Keratinocyte (primary cell): ENCODE measurements at regions not wholly inside any gene's neighbourhood (a gene's known extent, or its start where the extent isn't known, plus 50 kb on each side); places are given as distances from the start of the nearest gene placed in this dataset.

Experiments
- EZH2 ChIP-seq: IDR thresholded peaks from one replicate; pipeline ENCODE4 v1.6.1; 2012; ENCODE audit warnings: inconsistent platforms, mild to moderate bottlenecking, low read length, moderate library complexity
- TF ChIP-seq, protein P1 (sequence below), 3 experiments: IDR thresholded peaks in 1 of 3; conservative IDR thresholded peaks in 1 of 3; optimal IDR thresholded peaks in 1 of 3; 2 replicates in 2 of 3; 3 replicates in 1 of 3; pipeline versions ENCODE3 to v1.5.1; 2011; ENCODE audit warnings: low read length in 3 of 3, mild to moderate bottlenecking in 3 of 3, moderate library complexity in 2 of 3, control low read depth in 1 of 3, inconsistent platforms in 1 of 3; ENCODE audit not compliant: insufficient read depth in 2 of 3; ENCODE audit errors: extremely low read depth in 1 of 3

- TF ChIP-seq EZH2, result no peak
- TF ChIP-seq, protein P1, sequence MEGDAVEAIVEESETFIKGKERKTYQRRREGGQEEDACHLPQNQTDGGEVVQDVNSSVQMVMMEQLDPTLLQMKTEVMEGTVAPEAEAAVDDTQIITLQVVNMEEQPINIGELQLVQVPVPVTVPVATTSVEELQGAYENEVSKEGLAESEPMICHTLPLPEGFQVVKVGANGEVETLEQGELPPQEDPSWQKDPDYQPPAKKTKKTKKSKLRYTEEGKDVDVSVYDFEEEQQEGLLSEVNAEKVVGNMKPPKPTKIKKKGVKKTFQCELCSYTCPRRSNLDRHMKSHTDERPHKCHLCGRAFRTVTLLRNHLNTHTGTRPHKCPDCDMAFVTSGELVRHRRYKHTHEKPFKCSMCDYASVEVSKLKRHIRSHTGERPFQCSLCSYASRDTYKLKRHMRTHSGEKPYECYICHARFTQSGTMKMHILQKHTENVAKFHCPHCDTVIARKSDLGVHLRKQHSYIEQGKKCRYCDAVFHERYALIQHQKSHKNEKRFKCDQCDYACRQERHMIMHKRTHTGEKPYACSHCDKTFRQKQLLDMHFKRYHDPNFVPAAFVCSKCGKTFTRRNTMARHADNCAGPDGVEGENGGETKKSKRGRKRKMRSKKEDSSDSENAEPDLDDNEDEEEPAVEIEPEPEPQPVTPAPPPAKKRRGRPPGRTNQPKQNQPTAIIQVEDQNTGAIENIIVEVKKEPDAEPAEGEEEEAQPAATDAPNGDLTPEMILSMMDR (optimal IDR thresholded peaks at IDR 0.05 in 1 of 3, IDR thresholded peaks at IDR 0.05 in 1 of 3, conservative IDR thresholded peaks at IDR 0.05 in 1 of 3; ENCODE audit: extremely low read depth in 1 of 3, insufficient read depth in 2 of 3, low read length in 3 of 3), result no peak
Observed at GRCh38 chr18:56353663-56354260, 284.6 kb downstream of the TXNL1 start.
